HEK293 (cell line): ENCODE measurements at regions not wholly inside any gene's neighbourhood (a gene's known extent, or its start where the extent isn't known, plus 50 kb on each side); places are given as distances from the start of the nearest gene placed in this dataset.

ENCODE experiments used
- GLI4 ChIP-seq: fragments of 450-650 bp; formaldehyde crosslinking; IDR thresholded peaks from 2 replicates; pipeline ENCODE4 v1.5.1; 2016; ENCODE audit warnings: missing biosample characterization, missing genetic modification characterization
- GLIS1 ChIP-seq: fragments of 450-650 bp; formaldehyde crosslinking; IDR thresholded peaks from 2 replicates; pipeline ENCODE4 v1.5.1; 2016; ENCODE audit warnings: missing biosample characterization, missing genetic modification characterization
- OSR2 ChIP-seq: fragments of 450-650 bp; formaldehyde crosslinking; IDR thresholded peaks from 2 replicates; pipeline ENCODE4 v1.5.1; 2016; ENCODE audit warnings: missing biosample characterization, missing genetic modification characterization
- PRDM4 ChIP-seq: fragments of 450-650 bp; formaldehyde crosslinking; IDR thresholded peaks from 2 replicates; pipeline ENCODE4 v1.5.1; 2017; ENCODE audit warnings: missing biosample characterization, missing genetic modification characterization
- ZBTB11 ChIP-seq: fragments of 450-650 bp; formaldehyde crosslinking; conservative IDR thresholded peaks from 2 replicates; pipeline ENCODE4 v1.5.1; 2016; ENCODE audit warnings: low read depth, missing biosample characterization, missing genetic modification characterization
- ZEB2 ChIP-seq: fragments of 450-650 bp; formaldehyde crosslinking; IDR thresholded peaks from 2 replicates; pipeline ENCODE4 v1.5.1; 2016; ENCODE audit warnings: missing biosample characterization, missing genetic modification characterization
- ZNF140 ChIP-seq: fragments of 450-650 bp; formaldehyde crosslinking; IDR thresholded peaks from 2 replicates; pipeline ENCODE4 v1.5.1; 2016; ENCODE audit warnings: missing biosample characterization, missing genetic modification characterization
- ZNF18 ChIP-seq: fragments of 450-650 bp; formaldehyde crosslinking; IDR thresholded peaks from 2 replicates; pipeline ENCODE4 v1.5.1; 2016; ENCODE audit warnings: missing biosample characterization, missing genetic modification characterization
- ZNF184 ChIP-seq: fragments of 450-650 bp; IDR thresholded peaks from 2 replicates; pipeline ENCODE4 v1.5.1; 2018; ENCODE audit warnings: missing biosample characterization, mild to moderate bottlenecking, missing genetic modification characterization
- ZNF211 ChIP-seq: fragments of 450-650 bp; formaldehyde crosslinking; IDR thresholded peaks from 2 replicates; pipeline ENCODE4 v1.5.1; 2016; ENCODE audit warnings: low read depth, missing biosample characterization, missing genetic modification characterization
- ZNF221 ChIP-seq: fragments of 450-650 bp; formaldehyde crosslinking; IDR thresholded peaks from 2 replicates; pipeline ENCODE4 v1.5.1; 2017; ENCODE audit warnings: missing biosample characterization, missing genetic modification characterization, borderline replicate concordance
- ZNF335 ChIP-seq: fragments of 450-650 bp; formaldehyde crosslinking; conservative IDR thresholded peaks from 2 replicates; pipeline ENCODE4 v1.5.1; 2016; ENCODE audit warnings: missing biosample characterization, missing genetic modification characterization
- ZNF423 ChIP-seq: fragments of 450-650 bp; formaldehyde crosslinking; IDR thresholded peaks from 2 replicates; pipeline ENCODE4 v1.5.1; 2016; ENCODE audit warnings: missing biosample characterization, missing genetic modification characterization
- ZNF501 ChIP-seq: fragments of 450-650 bp; formaldehyde crosslinking; IDR thresholded peaks from 2 replicates; pipeline ENCODE4 v1.5.1; 2016; ENCODE audit warnings: missing biosample characterization, missing genetic modification characterization
- ZNF571 ChIP-seq: fragments of 450-650 bp; formaldehyde crosslinking; IDR thresholded peaks from 2 replicates; pipeline ENCODE4 v1.5.0; 2017; ENCODE audit warnings: missing biosample characterization, missing genetic modification characterization
- ZNF624 ChIP-seq: fragments of 450-650 bp; formaldehyde crosslinking; IDR thresholded peaks from 2 replicates; pipeline ENCODE4 v1.5.1; 2017; ENCODE audit warnings: missing biosample characterization, missing genetic modification characterization
- ZNF791 ChIP-seq: fragments of 450-650 bp; formaldehyde crosslinking; IDR thresholded peaks from 2 replicates; pipeline ENCODE4 v1.5.1; 2016; ENCODE audit warnings: missing biosample characterization, missing genetic modification characterization
- ZSCAN16 ChIP-seq: fragments of 450-650 bp; formaldehyde crosslinking; IDR thresholded peaks from 2 replicates; pipeline ENCODE4 v1.5.1; 2016; ENCODE audit warnings: missing biosample characterization, missing genetic modification characterization
- TF ChIP-seq, protein P1 (sequence below): fragments of 450-650 bp; formaldehyde crosslinking; IDR thresholded peaks from 2 replicates; pipeline ENCODE4 v1.5.1; 2017; ENCODE audit warnings: missing biosample characterization, missing genetic modification characterization
- TF ChIP-seq, protein P2 (sequence below): fragments of 450-650 bp; formaldehyde crosslinking; IDR thresholded peaks from 2 replicates; pipeline ENCODE4 v1.5.1; 2016; ENCODE audit warnings: missing biosample characterization, missing genetic modification characterization
- TF ChIP-seq, protein P3 (sequence below): fragments of 450-650 bp; formaldehyde crosslinking; optimal IDR thresholded peaks from 2 replicates; pipeline ENCODE3; 2016; ENCODE audit warnings: missing biosample characterization, mild to moderate bottlenecking, missing genetic modification characterization
- TF ChIP-seq, protein P4 (sequence below): fragments of 450-650 bp; formaldehyde crosslinking; IDR thresholded peaks from 2 replicates; pipeline ENCODE4 v1.5.1; 2016; ENCODE audit warnings: missing biosample characterization, missing genetic modification characterization

- TF ChIP-seq ZBTB11 (tag by site-specific recombination) (peak; percentile 100), ZNF211 (tag by site-specific recombination) (no peak), ZNF624 (tag by site-specific recombination) (no peak), ZEB2 (tag by site-specific recombination) (0 out of 2 replicates have a peak, but pooled peaks have one; percentile 38), ZNF140 (tag by site-specific recombination) (no peak), ZNF423 (no peak), ZNF221 (no peak), ZNF18 (tag by site-specific recombination) (peak; percentile 32; the same call in 1 of the 2 replicates), ZNF184 (tag by site-specific recombination) (peak; percentile 30; the same call in 1 of the 2 replicates), OSR2 (no peak), ZNF571 (tag by site-specific recombination) (no peak), GLIS1 (tag by site-specific recombination) (no peak), ZSCAN16 (tag by site-specific recombination) (no peak), ZNF335 (tag by site-specific recombination) (peak; percentile 35; the same call in 1 of the 2 replicates), ZNF791 (no peak), GLI4 (tag by site-specific recombination) (no peak), PRDM4 (tag by site-specific recombination) (peak; percentile 18; the same call in 1 of the 2 replicates), ZNF501 (peak; percentile 35; the same call in 1 of the 2 replicates)
- TF ChIP-seq, protein P1, sequence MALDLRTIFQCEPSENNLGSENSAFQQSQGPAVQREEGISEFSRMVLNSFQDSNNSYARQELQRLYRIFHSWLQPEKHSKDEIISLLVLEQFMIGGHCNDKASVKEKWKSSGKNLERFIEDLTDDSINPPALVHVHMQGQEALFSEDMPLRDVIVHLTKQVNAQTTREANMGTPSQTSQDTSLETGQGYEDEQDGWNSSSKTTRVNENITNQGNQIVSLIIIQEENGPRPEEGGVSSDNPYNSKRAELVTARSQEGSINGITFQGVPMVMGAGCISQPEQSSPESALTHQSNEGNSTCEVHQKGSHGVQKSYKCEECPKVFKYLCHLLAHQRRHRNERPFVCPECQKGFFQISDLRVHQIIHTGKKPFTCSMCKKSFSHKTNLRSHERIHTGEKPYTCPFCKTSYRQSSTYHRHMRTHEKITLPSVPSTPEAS (tag by site-specific recombination), result peak; percentile 59; the same call in 1 of the 2 replicates
- TF ChIP-seq, protein P2, sequence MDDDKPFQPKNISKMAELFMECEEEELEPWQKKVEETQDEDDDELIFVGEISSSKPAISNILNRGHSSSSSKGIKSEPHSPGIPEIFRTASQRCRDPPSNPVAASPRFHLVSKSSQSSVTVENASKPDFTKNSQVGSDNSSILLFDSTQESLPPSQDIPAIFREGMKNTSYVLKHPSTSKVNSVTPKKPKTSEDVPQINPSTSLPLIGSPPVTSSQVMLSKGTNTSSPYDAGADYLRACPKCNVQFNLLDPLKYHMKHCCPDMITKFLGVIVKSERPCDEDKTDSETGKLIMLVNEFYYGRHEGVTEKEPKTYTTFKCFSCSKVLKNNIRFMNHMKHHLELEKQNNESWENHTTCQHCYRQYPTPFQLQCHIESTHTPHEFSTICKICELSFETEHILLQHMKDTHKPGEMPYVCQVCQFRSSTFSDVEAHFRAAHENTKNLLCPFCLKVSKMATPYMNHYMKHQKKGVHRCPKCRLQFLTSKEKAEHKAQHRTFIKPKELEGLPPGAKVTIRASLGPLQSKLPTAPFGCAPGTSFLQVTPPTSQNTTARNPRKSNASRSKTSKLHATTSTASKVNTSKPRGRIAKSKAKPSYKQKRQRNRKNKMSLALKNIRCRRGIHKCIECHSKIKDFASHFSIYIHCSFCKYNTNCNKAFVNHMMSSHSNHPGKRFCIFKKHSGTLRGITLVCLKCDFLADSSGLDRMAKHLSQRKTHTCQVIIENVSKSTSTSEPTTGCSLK, result no peak
- TF ChIP-seq, protein P3, sequence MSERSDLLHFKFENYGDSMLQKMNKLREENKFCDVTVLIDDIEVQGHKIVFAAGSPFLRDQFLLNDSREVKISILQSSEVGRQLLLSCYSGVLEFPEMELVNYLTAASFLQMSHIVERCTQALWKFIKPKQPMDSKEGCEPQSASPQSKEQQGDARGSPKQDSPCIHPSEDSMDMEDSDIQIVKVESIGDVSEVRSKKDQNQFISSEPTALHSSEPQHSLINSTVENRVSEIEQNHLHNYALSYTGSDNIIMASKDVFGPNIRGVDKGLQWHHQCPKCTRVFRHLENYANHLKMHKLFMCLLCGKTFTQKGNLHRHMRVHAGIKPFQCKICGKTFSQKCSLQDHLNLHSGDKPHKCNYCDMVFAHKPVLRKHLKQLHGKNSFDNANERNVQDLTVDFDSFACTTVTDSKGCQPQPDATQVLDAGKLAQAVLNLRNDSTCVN (tag by site-specific recombination), result peak; percentile 43
- TF ChIP-seq, protein P4, sequence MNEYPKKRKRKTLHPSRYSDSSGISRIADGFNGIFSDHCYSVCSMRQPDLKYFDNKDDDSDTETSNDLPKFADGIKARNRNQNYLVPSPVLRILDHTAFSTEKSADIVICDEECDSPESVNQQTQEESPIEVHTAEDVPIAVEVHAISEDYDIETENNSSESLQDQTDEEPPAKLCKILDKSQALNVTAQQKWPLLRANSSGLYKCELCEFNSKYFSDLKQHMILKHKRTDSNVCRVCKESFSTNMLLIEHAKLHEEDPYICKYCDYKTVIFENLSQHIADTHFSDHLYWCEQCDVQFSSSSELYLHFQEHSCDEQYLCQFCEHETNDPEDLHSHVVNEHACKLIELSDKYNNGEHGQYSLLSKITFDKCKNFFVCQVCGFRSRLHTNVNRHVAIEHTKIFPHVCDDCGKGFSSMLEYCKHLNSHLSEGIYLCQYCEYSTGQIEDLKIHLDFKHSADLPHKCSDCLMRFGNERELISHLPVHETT (tag by site-specific recombination), result peak; percentile 78
Measured at GRCh38 chr20:41693136-41693979, 75.2 kb upstream of the CHD6 start (continued).
